IMR-90 (cell line): ENCODE measurements at regions not wholly inside any gene's neighbourhood (a gene's known extent, or its start where the extent isn't known, plus 50 kb on each side); places are given as distances from the start of the nearest gene placed in this dataset.

Experiments
- ATAC-seq: fragments of 200-7000 bp; cut with Tn5 transposase; 2 replicates; pipeline ENCODE4 v1.9.1; 2020; ENCODE audit warnings: low read depth, mild to moderate bottlenecking, moderate library complexity
- BruUV-seq: library from RNA; stranded (reverse); fragments of 400-500 nt; replicated peaks from 2 replicates; lab custom pipeline; 2021; lab: Mats Ljungman, UMichigan
- CTCF ChIA-PET: fragments of 300-600 bp; formaldehyde crosslinking; extraction: SDS; loops from one replicate; lab custom pipeline; 2021; ENCODE audit warnings: antibody characterized with exemption; lab: Yijun Ruan, JAX
- POLR2A ChIA-PET: fragments of 300-600 bp; sonication (Branson Sonifier 250); formaldehyde crosslinking; loops from one replicate; lab custom pipeline; 2022; ENCODE audit warnings: antibody characterized with exemption; ENCODE audit not compliant: unreplicated experiment; lab: Charles Lee
- DNase-seq: peaks from one replicate; pipeline ENCODE4 v3.0.0; 2013
- H2AFZ ChIP-seq: replicated peaks from 2 replicates; pipeline ENCODE3; 2013; ENCODE audit warnings: low read length, mild to moderate bottlenecking; ENCODE audit not compliant: poor library complexity
- H2AK5ac ChIP-seq: 2 replicates; pipeline ENCODE4 v1.6.1; 2013; ENCODE audit warnings: low read depth, low read length, inconsistent platforms
- H2AK9ac ChIP-seq: replicated peaks from 2 replicates; pipeline ENCODE3; 2013; ENCODE audit warnings: mild to moderate bottlenecking, low read depth, low read length, moderate library complexity; ENCODE audit not compliant: poor library complexity
- H2BK120ac ChIP-seq: 2 replicates; pipeline ENCODE4 v1.6.1; 2013; ENCODE audit warnings: low read depth, low read length, inconsistent platforms
- H2BK15ac ChIP-seq: 3 replicates; pipeline ENCODE4 v1.6.1; 2013; ENCODE audit warnings: low read depth, low read length, inconsistent platforms
- H2BK20ac ChIP-seq: 2 replicates; pipeline ENCODE4 v1.6.1; 2013; ENCODE audit warnings: low read depth, mild to moderate bottlenecking, inconsistent platforms, low read length, moderate library complexity
- H2BK5ac ChIP-seq: 2 replicates; pipeline ENCODE4 v1.6.1; 2013; ENCODE audit warnings: mild to moderate bottlenecking, low read depth, low read length, inconsistent platforms; ENCODE audit not compliant: poor library complexity, severe bottlenecking
- H3K14ac ChIP-seq: replicated peaks from 2 replicates; pipeline ENCODE4 v1.6.1; 2013; ENCODE audit warnings: low read depth, low read length, inconsistent platforms
- H3K18ac ChIP-seq: 2 replicates; pipeline ENCODE4 v1.6.1; 2013; ENCODE audit warnings: low read depth, low read length, control low read depth
- H3K23ac ChIP-seq: 2 replicates; pipeline ENCODE4 v1.6.1; 2013; ENCODE audit warnings: low read depth, low read length, inconsistent platforms
- H3K27ac ChIP-seq: 2 replicates; pipeline ENCODE4 v1.5.1; 2013; ENCODE audit warnings: mild to moderate bottlenecking, control low read depth, low read length; ENCODE audit not compliant: insufficient read depth
- H3K27me3 ChIP-seq: 2 replicates; pipeline ENCODE4 v1.6.1; 2013; ENCODE audit warnings: low read length; ENCODE audit not compliant: control insufficient read depth, insufficient read depth
- H3K36me3 ChIP-seq: 2 replicates; pipeline ENCODE4 v1.6.1; 2013; ENCODE audit warnings: low read length, mixed read lengths; ENCODE audit not compliant: control insufficient read depth, insufficient read depth
- H3K4ac ChIP-seq: 2 replicates; pipeline ENCODE4 v1.6.1; 2013; ENCODE audit warnings: low read depth, low read length, inconsistent platforms
- H3K4me1 ChIP-seq: 2 replicates; pipeline ENCODE4 v1.6.1; 2013; ENCODE audit warnings: low read length, mixed read lengths; ENCODE audit not compliant: control insufficient read depth, insufficient read depth
- H3K4me2 ChIP-seq: 2 replicates; pipeline ENCODE4 v1.6.1; 2013; ENCODE audit warnings: low read depth, mild to moderate bottlenecking, control low read depth, low read length, moderate library complexity
- H3K4me3 ChIP-seq: 2 replicates; pipeline ENCODE4 v1.5.1; 2013; ENCODE audit warnings: low read depth, mild to moderate bottlenecking, control low read depth, low read length, moderate library complexity; ENCODE audit not compliant: insufficient read depth
- H3K56ac ChIP-seq: 2 replicates; pipeline ENCODE4 v1.6.1; 2013; ENCODE audit warnings: low read length, inconsistent platforms; ENCODE audit not compliant: insufficient read depth; ENCODE audit errors: extremely low read depth
- H3K79me1 ChIP-seq, 2 experiments: 2 replicates each; pipeline ENCODE4 v1.6.1; 2013; ENCODE audit warnings: low read length in 2 of 2, inconsistent platforms in 1 of 2, low read depth in 1 of 2
- H3K9ac ChIP-seq: 2 replicates; pipeline ENCODE4 v1.6.1; 2013; ENCODE audit warnings: low read depth, low read length, control low read depth
- H3K9me1 ChIP-seq: 2 replicates; pipeline ENCODE4 v1.6.1; 2013; ENCODE audit warnings: low read length, inconsistent platforms; ENCODE audit not compliant: insufficient read depth
- H3K9me3 ChIP-seq: 2 replicates; pipeline ENCODE4 v1.6.1; 2013; ENCODE audit warnings: low read length; ENCODE audit not compliant: control insufficient read depth, insufficient read depth
- H4K20me1 ChIP-seq: 2 replicates; pipeline ENCODE4 v1.6.1; 2013; ENCODE audit warnings: low read length, inconsistent platforms; ENCODE audit not compliant: insufficient read depth
- H4K5ac ChIP-seq: 2 replicates; pipeline ENCODE4 v1.6.1; 2013; ENCODE audit warnings: mild to moderate bottlenecking, low read depth, low read length, control low read depth
- H4K8ac ChIP-seq, 2 experiments: 2 replicates each; pipeline ENCODE4 v1.6.1; 2013; ENCODE audit warnings: low read depth in 2 of 2, low read length in 2 of 2, control low read depth in 1 of 2, inconsistent platforms in 1 of 2
- H4K91ac ChIP-seq: 2 replicates; pipeline ENCODE4 v1.6.1; 2013; ENCODE audit warnings: low read depth, low read length, inconsistent platforms; ENCODE audit not compliant: insufficient read depth
- MAZ ChIP-seq: IDR thresholded peaks from 2 replicates; pipeline ENCODE4 v1.6.1; 2012; ENCODE audit warnings: low read depth, mild to moderate bottlenecking, low read length, improper control_type of control experiment, moderate library complexity, borderline replicate concordance
- NFE2L2 ChIP-seq: fragments of 150-350 bp; IDR thresholded peaks from 2 replicates; pipeline ENCODE4 v1.6.1; 2016; ENCODE audit warnings: low read depth, mild to moderate bottlenecking, low read length
- POLR2A ChIP-seq: IDR thresholded peaks from 2 replicates; pipeline ENCODE4 v1.6.1; 2012; ENCODE audit warnings: mild to moderate bottlenecking, low read depth, low read length
- RAD21 ChIP-seq: IDR thresholded peaks from 2 replicates; pipeline ENCODE4 v1.6.1; 2012; ENCODE audit warnings: low read length, improper control_type of control experiment
- SMC3 ChIP-seq: fragments of 150-350 bp; IDR thresholded peaks from 2 replicates; pipeline ENCODE4 v1.6.1; 2016; ENCODE audit warnings: low read depth, mild to moderate bottlenecking, antibody characterized with exemption, low read length, moderate library complexity
- WGBS, 2 experiments: methylation state at CpG; one replicate each; pipeline versions ENCODE4 v1.1.5 to v1.1.7; 2013; ENCODE audit warnings: missing lambda C conversion rate in 2 of 2; ENCODE audit not compliant: insufficient read length in 1 of 2; ENCODE audit errors: extremely low coverage in 2 of 2; 5-methylcytosine and 5-hydroxymethylcytosine counted together
- dilution Hi-C: fragments of 300-500 bp; cut with HindIII; formaldehyde crosslinking; loops from one replicate; pipeline ENCODE4 v1.14.3; 2018; ENCODE audit warnings: low sequenced_read_pairs; ENCODE audit not compliant: unreplicated experiment
- in situ Hi-C: fragments of 300-500 bp; cut with MboI; formaldehyde crosslinking; loops from 3 replicates; pipeline ENCODE4 v1.14.3; 2019; ENCODE audit warnings: low sequenced_read_pairs, inconsistent platforms, mixed read lengths
- intact Hi-C: fragments of 100-400 bp; cut with micrococcal nuclease; formaldehyde crosslinking; loops from 2 replicates; pipeline ENCODE4 v1.10.0; 2022

DNA sequence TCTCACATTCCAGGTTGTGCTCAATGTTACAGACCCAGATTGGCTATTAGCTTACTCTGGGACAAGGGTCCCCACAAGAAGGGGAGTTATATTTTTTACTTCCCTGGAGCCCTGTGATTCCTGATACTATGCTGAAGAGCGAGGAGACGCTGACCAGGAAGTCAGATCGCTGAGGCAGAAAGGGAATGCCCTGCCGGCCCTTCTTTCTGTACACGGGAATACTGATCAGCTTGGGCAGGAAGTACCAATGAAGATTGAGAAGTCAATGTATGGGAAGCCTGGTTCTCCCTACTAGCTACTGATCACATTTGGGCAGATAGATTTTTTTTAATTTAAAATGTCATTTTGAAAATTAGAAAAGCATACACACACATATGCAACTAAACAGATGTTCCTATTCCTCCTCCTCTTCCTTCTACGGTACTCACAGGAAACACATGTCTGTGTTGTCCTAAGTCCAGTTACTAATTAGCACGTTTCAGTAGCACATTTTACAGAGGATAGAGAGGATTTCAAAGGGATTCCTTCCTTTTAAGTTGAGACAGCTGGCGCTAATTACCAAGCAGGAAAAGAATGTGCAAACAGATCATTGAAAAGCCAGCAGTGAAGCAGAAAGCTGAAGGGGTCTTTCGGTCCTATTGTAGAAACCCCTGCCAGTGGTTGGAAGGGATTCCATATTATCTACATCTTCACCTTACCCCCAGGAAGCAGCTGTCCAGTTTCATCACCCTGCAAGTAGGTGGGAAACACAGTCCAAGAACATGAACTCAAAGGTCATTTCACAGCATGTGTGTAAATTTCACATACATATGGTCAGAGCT is 292.4 kb downstream of the DUSP6 start:
- H4K91ac ChIP-seq: no peak overlapping the region
- POLR2A ChIA-PET: no interaction called here
- H3K4me3 ChIP-seq: no peak overlapping the region
- no CpG with 5 or more reads among the region's 9 CpGs for WGBS, 2 experiments
- no peak overlapping the region for H3K56ac ChIP-seq
- H3K4me2 ChIP-seq: no peak overlapping the region
- H2AFZ ChIP-seq: no peak overlapping the region
- peak overlapping the region; percentile 61; the same call in 1 of the 2 replicates for H3K18ac ChIP-seq
- dilution Hi-C loops: no loop called here
- intact Hi-C loops: loop anchor here (10.0 kb wide), 1 partner anchor 465 kb away; the partner anchor contains the start of genes GALNT4 and POC1B
- no peak overlapping the region for H2BK5ac ChIP-seq
- H3K27me3 ChIP-seq: no peaks in the 10 kb centered on the region
- no peaks in the 10 kb centered on the region for H3K79me1 ChIP-seq
- CTCF ChIA-PET: interaction anchor here (0.7 kb wide), 1 partner anchor 9 kb away, joined by 3 read pairs; no protein-coding TSS in a partner anchor
- no peak overlapping the region for H3K4ac ChIP-seq
- H2AK9ac ChIP-seq: no peak overlapping the region
- H2BK20ac ChIP-seq: no peak overlapping the region
- TF ChIP-seq NFE2L2 (no peak), RAD21 (no peak), MAZ (no peak), SMC3 (no peak), POLR2A (no peak)
- no peak overlapping the region for H3K14ac ChIP-seq
- H4K20me1 ChIP-seq: no peaks in the 10 kb centered on the region
- H3K4me1 ChIP-seq: no peaks in the 10 kb centered on the region; the same call in 1 of the 2 replicates
- ATAC-seq (no peak), DNase-seq (peak; percentile 12)
- no TSS peak for BruUV-seq
- H2BK15ac ChIP-seq: no peak overlapping the region
- H3K23ac ChIP-seq: no peak overlapping the region
- no peak overlapping the region for H4K5ac ChIP-seq
- no peaks in the 10 kb centered on the region for H3K36me3 ChIP-seq
- H2BK120ac ChIP-seq: no peak overlapping the region
- H3K9ac ChIP-seq: no peak overlapping the region
- H2AK5ac ChIP-seq: no peak overlapping the region
- no peaks in the 10 kb centered on the region for H3K9me1 ChIP-seq
- H3K27ac ChIP-seq: no peak overlapping the region
- in situ Hi-C loops: loop anchor here (5.0 to 10.0 kb wide), 2 partner anchors 282 to 395 kb away; no protein-coding TSS in a partner anchor
- no peak overlapping the region for H4K8ac ChIP-seq
- no peaks in the 10 kb centered on the region for H3K9me3 ChIP-seq
